Fibroblast of lung (primary cell): ENCODE measurements at regions not wholly inside any gene's neighbourhood (a gene's known extent, or its start where the extent isn't known, plus 50 kb on each side); places are given as distances from the start of the nearest gene placed in this dataset.

Experiments used
- DNase-seq, 2 donors: peaks; one replicate each; pipeline versions ENCODE4 v3.0.0 to v3.0.0-alpha.2; 2010; ENCODE audit warnings: low read depth in 2 of 2
- H2AFZ ChIP-seq: 2 replicates; pipeline ENCODE4 v1.5.1; 2012; ENCODE audit warnings: low read length, control low read depth, inconsistent platforms
- H3K27ac ChIP-seq: 2 replicates; pipeline ENCODE4 v1.5.1; 2011; ENCODE audit warnings: low read length, control low read depth; ENCODE audit not compliant: insufficient read depth
- H3K27me3 ChIP-seq: 2 replicates; pipeline ENCODE4 v1.5.1; 2011; ENCODE audit warnings: mild to moderate bottlenecking, low read length; ENCODE audit not compliant: control insufficient read depth, insufficient read depth
- H3K36me3 ChIP-seq: 2 replicates; pipeline ENCODE4 v1.5.1; 2011; ENCODE audit warnings: low read length; ENCODE audit not compliant: control insufficient read depth, insufficient read depth
- H3K4me1 ChIP-seq: 2 replicates; pipeline ENCODE4 v1.5.1; 2011; ENCODE audit warnings: low read length; ENCODE audit not compliant: control insufficient read depth, insufficient read depth; ENCODE audit errors: extremely low read depth
- H3K4me2 ChIP-seq: 2 replicates; pipeline ENCODE4 v1.5.1; 2011; ENCODE audit warnings: low read length, control low read depth; ENCODE audit not compliant: insufficient read depth; ENCODE audit errors: extremely low read depth
- H3K4me3 ChIP-seq, 4 experiments: fragments of 200-600 bp in 1 of 4; sonication (generic) in 1 of 4; replicated peaks in 1 of 4; 2 replicates each; pipeline ENCODE4 v1.5.1; 2011 to 2016; ENCODE audit warnings: low read length in 4 of 4, low read depth in 3 of 4, mild to moderate bottlenecking in 3 of 4, control low read depth in 2 of 4, inconsistent platforms in 1 of 4, mixed read lengths in 1 of 4; ENCODE audit not compliant: insufficient read depth in 1 of 4; ENCODE audit errors: control extremely low read depth in 1 of 4
- H3K79me2 ChIP-seq: 2 replicates; pipeline ENCODE4 v1.5.1; 2012; ENCODE audit warnings: mild to moderate bottlenecking, low read length, inconsistent platforms; ENCODE audit not compliant: control insufficient read depth, insufficient read depth
- H3K9ac ChIP-seq: 2 replicates; pipeline ENCODE4 v1.5.1; 2011; ENCODE audit warnings: mild to moderate bottlenecking, low read length, control low read depth; ENCODE audit not compliant: insufficient read depth
- H3K9me3 ChIP-seq: 2 replicates; pipeline ENCODE4 v1.5.1; 2012; ENCODE audit warnings: low read depth, low read length; ENCODE audit not compliant: control insufficient read depth, insufficient read depth
- H4K20me1 ChIP-seq: 2 replicates; pipeline ENCODE4 v1.5.1; 2011; ENCODE audit warnings: low read length; ENCODE audit not compliant: control insufficient read depth, insufficient read depth; ENCODE audit errors: extremely low read depth
- EZH2 ChIP-seq: IDR thresholded peaks from 2 replicates; pipeline ENCODE4 v1.5.1; 2012; ENCODE audit warnings: low read length, control low read depth, mild to moderate bottlenecking; ENCODE audit errors: missing control alignments
- TF ChIP-seq, protein P1 (sequence below), 2 donors: IDR thresholded peaks in 1 of 2; conservative IDR thresholded peaks in 1 of 2; 1 replicate in 1 of 2; 2 replicates in 1 of 2; pipeline ENCODE4 v1.5.1; 2011 to 2012; ENCODE audit warnings: low read length in 2 of 2, control low read depth in 1 of 2, inconsistent platforms in 1 of 2, low read depth in 1 of 2, mild to moderate bottlenecking in 1 of 2

DNA sequence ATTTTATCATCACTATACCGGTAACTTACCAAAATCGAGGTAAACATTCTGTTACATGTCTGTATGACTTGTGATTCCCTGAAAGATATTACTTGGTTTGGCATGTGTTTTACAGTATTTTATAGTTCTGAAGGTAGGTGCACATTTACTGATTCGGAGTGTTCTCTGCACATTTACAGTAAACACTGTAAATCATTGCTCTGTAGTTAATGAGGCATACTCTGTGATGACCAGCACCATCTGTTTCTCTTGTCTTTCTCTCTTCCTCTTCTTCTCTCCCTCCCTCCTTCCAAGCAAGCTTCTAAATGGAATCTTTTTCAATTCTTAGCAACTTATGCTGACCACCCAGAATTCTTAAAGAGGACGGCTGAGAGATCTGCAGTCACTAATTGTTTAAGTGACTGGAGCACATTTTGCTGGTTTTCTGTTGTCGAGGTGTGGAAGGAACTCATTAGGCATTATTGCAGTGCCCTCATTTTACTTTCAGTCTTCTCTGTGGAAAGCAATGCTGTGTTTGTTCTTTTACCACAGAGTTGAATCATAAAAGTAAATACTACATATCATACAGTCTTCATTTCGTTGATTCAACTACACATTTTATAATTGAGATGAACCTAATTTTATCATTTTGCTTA, 126.5 kb downstream of the UTRN start:
- H3K4me3 ChIP-seq: peak overlapping the region in 1 of 4 experiments; percentile 32

DNA sequence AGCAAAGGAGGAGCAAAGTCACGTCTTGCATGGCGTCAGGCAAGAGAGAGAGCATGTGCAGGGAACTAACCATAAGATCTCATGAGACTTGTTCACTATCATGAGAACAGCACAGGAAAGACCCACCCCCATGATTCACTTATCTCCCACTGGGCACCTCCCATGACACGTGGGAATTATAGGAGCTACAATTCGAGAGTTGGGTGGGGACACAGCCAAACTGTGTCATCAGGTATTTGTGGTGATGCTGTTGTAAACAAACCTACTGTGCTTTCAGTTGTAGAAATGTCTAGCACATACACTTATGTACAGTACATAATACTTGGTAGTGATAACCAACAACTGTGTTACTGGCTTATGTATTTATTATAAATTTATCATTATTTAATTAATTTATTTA, 128.3 kb downstream of the UTRN start:
- Histone ChIP-seq H3K27ac (no peak overlapping the region), H3K9me3 (no peaks in the 10 kb centered on the region), H3K27me3 (no peaks in the 10 kb centered on the region), H3K36me3 (no peaks in the 10 kb centered on the region), H2AFZ (no peak overlapping the region), H3K4me1 (peaks cover 19% of the 10 kb centered on the region), H3K9ac (no peak overlapping the region), H3K79me2 (peaks cover 11% of the 10 kb centered on the region), H4K20me1 (no peaks in the 10 kb centered on the region), H3K4me2 (no peak overlapping the region), H3K4me3 (no peak overlapping the region)
- peak; percentile 30 to 36 for DNase-seq
- TF ChIP-seq, protein P1, sequence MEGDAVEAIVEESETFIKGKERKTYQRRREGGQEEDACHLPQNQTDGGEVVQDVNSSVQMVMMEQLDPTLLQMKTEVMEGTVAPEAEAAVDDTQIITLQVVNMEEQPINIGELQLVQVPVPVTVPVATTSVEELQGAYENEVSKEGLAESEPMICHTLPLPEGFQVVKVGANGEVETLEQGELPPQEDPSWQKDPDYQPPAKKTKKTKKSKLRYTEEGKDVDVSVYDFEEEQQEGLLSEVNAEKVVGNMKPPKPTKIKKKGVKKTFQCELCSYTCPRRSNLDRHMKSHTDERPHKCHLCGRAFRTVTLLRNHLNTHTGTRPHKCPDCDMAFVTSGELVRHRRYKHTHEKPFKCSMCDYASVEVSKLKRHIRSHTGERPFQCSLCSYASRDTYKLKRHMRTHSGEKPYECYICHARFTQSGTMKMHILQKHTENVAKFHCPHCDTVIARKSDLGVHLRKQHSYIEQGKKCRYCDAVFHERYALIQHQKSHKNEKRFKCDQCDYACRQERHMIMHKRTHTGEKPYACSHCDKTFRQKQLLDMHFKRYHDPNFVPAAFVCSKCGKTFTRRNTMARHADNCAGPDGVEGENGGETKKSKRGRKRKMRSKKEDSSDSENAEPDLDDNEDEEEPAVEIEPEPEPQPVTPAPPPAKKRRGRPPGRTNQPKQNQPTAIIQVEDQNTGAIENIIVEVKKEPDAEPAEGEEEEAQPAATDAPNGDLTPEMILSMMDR (conservative IDR thresholded peaks at IDR 0.05 in 1 of 2, IDR thresholded peaks at IDR 0.05 in 1 of 2; ENCODE audit: low read depth in 1 of 2, low read length in 2 of 2): no peak
- TF ChIP-seq EZH2: no peak

More for the DNA sequence above, 126.5 kb downstream of the UTRN start:
- peaks cover 8% of the 10 kb centered on the region for H3K79me2 ChIP-seq
- no peak overlapping the region for H3K9ac ChIP-seq
- H2AFZ ChIP-seq: no peak overlapping the region
- TF ChIP-seq, protein P1 (conservative IDR thresholded peaks at IDR 0.05 in 1 of 2, IDR thresholded peaks at IDR 0.05 in 1 of 2; ENCODE audit: low read depth in 1 of 2, low read length in 2 of 2): no peak
- TF ChIP-seq EZH2: no peak
- peak in 1 of 2 donors; percentile 38 for DNase-seq
- no peaks in the 10 kb centered on the region for H3K9me3 ChIP-seq
- H3K4me2 ChIP-seq: peak overlapping the region; percentile 47
- H3K27me3 ChIP-seq: no peaks in the 10 kb centered on the region
- no peaks in the 10 kb centered on the region for H3K36me3 ChIP-seq
- peaks cover 19% of the 10 kb centered on the region for H3K4me1 ChIP-seq
- H4K20me1 ChIP-seq: no peaks in the 10 kb centered on the region
- H3K27ac ChIP-seq: no peak overlapping the region

DNA sequence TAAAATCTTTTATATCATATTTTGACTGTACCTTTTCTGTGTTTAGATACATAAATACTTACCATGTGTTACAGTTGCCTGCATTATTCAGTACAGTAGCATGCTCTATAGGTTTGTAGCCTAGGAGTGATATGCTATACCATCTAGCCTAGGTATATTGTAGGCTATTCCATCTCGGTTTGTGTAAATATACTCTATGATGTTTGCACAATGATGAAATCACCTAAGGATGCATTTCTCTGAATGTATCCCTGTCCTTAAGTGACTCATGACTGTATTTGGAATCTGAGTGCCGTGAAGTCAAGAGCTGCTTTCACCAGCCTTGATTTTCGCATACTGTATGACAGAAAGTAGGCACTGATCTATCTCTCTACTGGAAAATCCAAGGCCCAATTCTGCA, 129.9 kb downstream of the UTRN start:
- Histone ChIP-seq H3K27me3 (no peaks in the 10 kb centered on the region), H3K36me3 (no peaks in the 10 kb centered on the region), H3K4me3 (no peak overlapping the region), H3K4me2 (no peak overlapping the region), H3K4me1 (peaks cover 17% of the 10 kb centered on the region), H3K27ac (no peak overlapping the region), H3K9me3 (no peaks in the 10 kb centered on the region), H2AFZ (no peak overlapping the region), H3K9ac (no peak overlapping the region), H4K20me1 (no peaks in the 10 kb centered on the region), H3K79me2 (peaks cover 20% of the 10 kb centered on the region)
- peak; percentile 75 to 89 for DNase-seq
- TF ChIP-seq, protein P1 (conservative IDR thresholded peaks at IDR 0.05 in 1 of 2, IDR thresholded peaks at IDR 0.05 in 1 of 2; ENCODE audit: low read depth in 1 of 2, low read length in 2 of 2): no peak
- TF ChIP-seq EZH2: no peak
